IPS-NIHi7 (cell line): ENCODE measurements at regions not wholly inside any gene's neighbourhood (a gene's known extent, or its start where the extent isn't known, plus 50 kb on each side); places are given as distances from the start of the nearest gene placed in this dataset.

Experiments
- DNase-seq: peaks from one replicate; pipeline ENCODE4 v3.0.0; 2012; ENCODE audit warnings: mixed read lengths; ENCODE audit errors: extremely low spot score

- no peak for DNase-seq
Observed at GRCh38 chr7:22005151-22005550, 59.5 kb upstream of the CDCA7L start.

GRCh38 chr7:22002726-22003125 lies 57.0 kb upstream of the CDCA7L start:
- no peak for DNase-seq

GRCh38 chr7:22001345-22002004 lies 55.8 kb upstream of the CDCA7L start:
- peak; percentile 79 for DNase-seq

GRCh38 chr7:21999896-22000295 lies 54.2 kb upstream of the CDCA7L start:
- DNase-seq, result no peak

- no peak for DNase-seq
Observed at GRCh38 chr7:21996641-21997040, 50.9 kb upstream of the CDCA7L start.
